Right lobe of liver (tissue), 6 donors: ENCODE measurements at regions not wholly inside any gene's neighbourhood (a gene's known extent, or its start where the extent isn't known, plus 50 kb on each side); places are given as distances from the start of the nearest gene placed in this dataset.

Experiments used
- ATAC-seq, 4 donors: fragments of 200-7000 bp; cut with Tn5 transposase; one replicate each; pipeline ENCODE4 v1.9.1; 2020; ENCODE audit warnings: mild to moderate bottlenecking in 4 of 4, moderate library complexity in 4 of 4
- DNase-seq, 3 donors: peaks; one replicate each; pipeline ENCODE4 v3.0.0-alpha.2; 2020
- H3K27ac ChIP-seq, 3 donors: fragments of 200-600 bp; one replicate each; pipeline ENCODE4 v1.8.0; 2022
- H3K27me3 ChIP-seq, 2 donors: fragments of 200-600 bp; one replicate each; pipeline ENCODE4 v1.8.0; 2022
- H3K36me3 ChIP-seq, 4 donors: fragments of 200-600 bp; sonication (generic) in 1 of 4; one replicate each; pipeline versions ENCODE4 v1.5.1 to v1.8.0; 2017 to 2022; ENCODE audit warnings: control low read depth in 1 of 4
- H3K4me1 ChIP-seq, 4 donors: fragments of 200-600 bp; sonication (generic) in 1 of 4; one replicate each; pipeline versions ENCODE4 v1.5.1 to v1.8.0; 2017 to 2022; ENCODE audit warnings: control low read depth in 1 of 4
- H3K4me3 ChIP-seq, 3 donors: fragments of 200-600 bp; one replicate each; pipeline ENCODE4 v1.8.0; 2022
- H3K9me3 ChIP-seq, 4 donors: fragments of 200-600 bp; sonication (generic) in 1 of 4; one replicate each; pipeline versions ENCODE4 v1.5.1 to v1.8.0; 2017 to 2022; ENCODE audit warnings: control low read depth in 1 of 4
- CTCF ChIP-seq, 4 donors: fragments of 200-600 bp in 3 of 4; fragments of 450-650 bp in 1 of 4; IDR thresholded peaks; one replicate each; pipeline versions ENCODE4 v1.5.1 to v1.8.0; 2016 to 2022; ENCODE audit warnings: antibody characterized with exemption in 4 of 4, mild to moderate bottlenecking in 2 of 4
- POLR2A ChIP-seq: fragments of 450-650 bp; IDR thresholded peaks from one replicate; pipeline ENCODE4 v1.6.1; 2017; ENCODE audit warnings: antibody characterized with exemption, mild to moderate bottlenecking
- WGBS: methylation state at CpG from one replicate; pipeline ENCODE4 v1.1.6; 2018; ENCODE audit warnings: low coverage, low lambda C conversion rate; ENCODE audit not compliant: insufficient coverage; ENCODE audit errors: missing lambda C conversion rate; 5-methylcytosine and 5-hydroxymethylcytosine counted together
- intact Hi-C, 2 donors: fragments of 100-400 bp; cut with DNase I; formaldehyde crosslinking; loops; one replicate each; pipeline versions ENCODE4 v1.11.2 to v1.14.1; 2022
- donor health status: DM: no; HTN: yes; CAD: no.
- donor health status: DM: no; HTN: no; CAD: no.
- donor health status: DM: no; HTN: no; CAD: no.
- donor health status: DM: no; HTN: yes; CAD: no.
- donor health status: DM: no; HTN: yes; CAD: no.

GRCh38 chr2:209046163-209046562 lies 377.7 kb upstream of the MAP2 start:
- 79% methylated on average over 2 of the region's 2 CpGs for WGBS
- no peak overlapping the region for H3K27ac ChIP-seq
- no peaks in the 10 kb centered on the region for H3K27me3 ChIP-seq
- H3K9me3 ChIP-seq, result no peaks in the 10 kb centered on the region
- DNase-seq (no peak), ATAC-seq (no peak)
- no peaks in the 10 kb centered on the region for H3K36me3 ChIP-seq
- H3K4me3 ChIP-seq, result no peak overlapping the region
- H3K4me1 ChIP-seq, result no peaks in the 10 kb centered on the region
- intact Hi-C loops, result no loop called here
- TF ChIP-seq CTCF (IDR thresholded peaks at IDR 0.05) (no peak), POLR2A (no peak)

GRCh38 chr2:209049608-209050007 lies 374.2 kb upstream of the MAP2 start:
- H3K27me3 ChIP-seq, result no peaks in the 10 kb centered on the region
- H3K9me3 ChIP-seq, result no peaks in the 10 kb centered on the region
- no peak for ATAC-seq
- no peak for DNase-seq
- WGBS, result 33% methylated on average over 3 of the region's 3 CpGs
- H3K4me3 ChIP-seq, result no peak overlapping the region
- no peaks in the 10 kb centered on the region for H3K4me1 ChIP-seq
- H3K27ac ChIP-seq, result no peak overlapping the region
- intact Hi-C loops, result no loop called here
- no peak for TF ChIP-seq POLR2A
- TF ChIP-seq CTCF (IDR thresholded peaks at IDR 0.05), result no peak
- H3K36me3 ChIP-seq, result no peaks in the 10 kb centered on the region

GRCh38 chr2:209062210-209062609 lies 361.6 kb upstream of the MAP2 start:
- Histone ChIP-seq H3K4me3 (no peak overlapping the region), H3K27me3 (no peaks in the 10 kb centered on the region), H3K27ac (no peak overlapping the region), H3K4me1 (no peaks in the 10 kb centered on the region), H3K36me3 (no peaks in the 10 kb centered on the region), H3K9me3 (no peaks in the 10 kb centered on the region)
- intact Hi-C loops, result no loop called here
- ATAC-seq (no peak), DNase-seq (no peak)
- WGBS, result 76% methylated on average over 3 of the region's 3 CpGs
- no peak for TF ChIP-seq POLR2A

- H3K9me3 ChIP-seq, result no peaks in the 10 kb centered on the region
Measured at GRCh38 chr2:209070262-209070661, 353.6 kb upstream of the MAP2 start.

GRCh38 chr2:209073151-209073550 lies 350.7 kb upstream of the MAP2 start:
- DNase-seq, result no peak
- no peaks in the 10 kb centered on the region for H3K36me3 ChIP-seq
- no peaks in the 10 kb centered on the region for H3K4me1 ChIP-seq
- no peaks in the 10 kb centered on the region for H3K9me3 ChIP-seq
- H3K27ac ChIP-seq, result no peak overlapping the region
- TF ChIP-seq POLR2A, result no peak
- no peak for TF ChIP-seq CTCF (IDR thresholded peaks at IDR 0.05)
- intact Hi-C loops, result no loop called here
- no peak for ATAC-seq
- H3K4me3 ChIP-seq, result no peak overlapping the region
- no peaks in the 10 kb centered on the region for H3K27me3 ChIP-seq

More at GRCh38 chr2:209070262-209070661, 353.6 kb upstream of the MAP2 start:
- H3K36me3 ChIP-seq, result no peaks in the 10 kb centered on the region
- TF ChIP-seq CTCF (IDR thresholded peaks at IDR 0.05) (no peak), POLR2A (no peak)
- WGBS, result 100% methylated on average over 1 of the region's 1 CpG
- ATAC-seq (no peak), DNase-seq (no peak)
- intact Hi-C loops, result no loop called here
- no peaks in the 10 kb centered on the region for H3K4me1 ChIP-seq
- H3K27me3 ChIP-seq, result no peaks in the 10 kb centered on the region
- H3K27ac ChIP-seq, result no peak overlapping the region
- no peak overlapping the region for H3K4me3 ChIP-seq
